ENCODE measurements at regions not wholly inside any gene's neighbourhood (a gene's known extent, or its start where the extent isn't known, plus 50 kb on each side); places are given as distances from the start of the nearest gene placed in this dataset.

- no peak for DNase-seq (ENCODE audit: low read depth)
These were observed 464.6 kb downstream of the PCDH18 start for GRCh38 chr4:137067735-137068134.

- DNase-seq (ENCODE audit: low read depth): no peak
These were observed 467.0 kb downstream of the PCDH18 start for GRCh38 chr4:137065311-137065710.

GRCh38 chr4:137063961-137064360, 468.3 kb downstream of the PCDH18 start:
- DNase-seq (ENCODE audit: low read depth): no peak

GRCh38 chr4:137043184-137043583, 489.1 kb downstream of the PCDH18 start:
- no peak for DNase-seq (ENCODE audit: low read depth)

- DNase-seq (ENCODE audit: low read depth): no peak
These were observed 492.9 kb downstream of the PCDH18 start for GRCh38 chr4:137039370-137039769.

GRCh38 chr4:137032222-137032621, 500.1 kb downstream of the PCDH18 start:
- no peak for DNase-seq (ENCODE audit: low read depth)

GRCh38 chr4:137029026-137029425, 503.3 kb downstream of the PCDH18 start:
- DNase-seq (ENCODE audit: low read depth): no peak

GRCh38 chr4:137025484-137026059, 506.7 kb downstream of the PCDH18 start:
- DNase-seq (ENCODE audit: low read depth): no peak

- DNase-seq (ENCODE audit: low read depth): no peak
These were observed 516.6 kb downstream of the PCDH18 start for GRCh38 chr4:137015426-137016409.

- no peak for DNase-seq (ENCODE audit: low read depth)
These were observed 531.9 kb downstream of the PCDH18 start for GRCh38 chr4:137000432-137000831.

GRCh38 chr4:136992032-136992431, 540.3 kb downstream of the PCDH18 start:
- no peak for DNase-seq (ENCODE audit: low read depth)

- no peak for DNase-seq (ENCODE audit: low read depth)
These were observed 546.6 kb downstream of the PCDH18 start for GRCh38 chr4:136985683-136986082.

- DNase-seq (ENCODE audit: low read depth): no peak
These were observed 565.2 kb downstream of the PCDH18 start for GRCh38 chr4:136967069-136967468.

GRCh38 chr4:136965478-136965877, 566.8 kb downstream of the PCDH18 start:
- no peak for DNase-seq (ENCODE audit: low read depth)

- no peak for DNase-seq (ENCODE audit: low read depth)
These were observed 569.4 kb downstream of the PCDH18 start for GRCh38 chr4:136962868-136963267.

GRCh38 chr4:136946307-136946907, 585.9 kb downstream of the PCDH18 start:
- DNase-seq (ENCODE audit: low read depth): no peak

- no peak for DNase-seq (ENCODE audit: low read depth)
These were observed 592.5 kb downstream of the PCDH18 start for GRCh38 chr4:136939781-136940180.

GRCh38 chr4:136935871-136936270, 596.4 kb downstream of the PCDH18 start:
- DNase-seq (ENCODE audit: low read depth): no peak

GRCh38 chr4:136935305-136935704, 597.0 kb downstream of the PCDH18 start:
- no peak for DNase-seq (ENCODE audit: low read depth)

GRCh38 chr4:136934601-136935000, 597.7 kb downstream of the PCDH18 start:
- no peak for DNase-seq (ENCODE audit: low read depth)

GRCh38 chr4:136931781-136932180, 600.5 kb downstream of the PCDH18 start:
- DNase-seq (ENCODE audit: low read depth): no peak

GRCh38 chr4:136928957-136929411, 603.3 kb downstream of the PCDH18 start:
- no peak for DNase-seq (ENCODE audit: low read depth)

GRCh38 chr4:136927172-136927571, 605.1 kb downstream of the PCDH18 start:
- DNase-seq (ENCODE audit: low read depth): no peak
